Gastroesophageal sphincter (tissue), 4 donors: ENCODE measurements at regions not wholly inside any gene's neighbourhood (a gene's known extent, or its start where the extent isn't known, plus 50 kb on each side); places are given as distances from the start of the nearest gene placed in this dataset.

Experiments used
- ATAC-seq: fragments of 150-250 bp; one replicate; pipeline ENCODE4 v1.9.1; 2016; ENCODE audit warnings: mild to moderate bottlenecking, moderate library complexity
- H3K27ac ChIP-seq, 4 donors: fragments of 200-600 bp; sonication (generic) in 3 of 4; 1 replicate in 3 of 4; 2 replicates in 1 of 4; pipeline ENCODE4 v1.5.1; 2016 to 2019
- H3K27me3 ChIP-seq: fragments of 200-600 bp; sonication (generic); one replicate; pipeline ENCODE4 v1.5.1; 2019
- H3K36me3 ChIP-seq, 2 donors: fragments of 200-600 bp; sonication (generic); one replicate each; pipeline ENCODE4 v1.5.1; 2019; ENCODE audit warnings: control low read depth in 1 of 2
- H3K4me1 ChIP-seq, 3 donors: fragments of 200-600 bp; sonication (generic); 1 replicate in 2 of 3; 2 replicates in 1 of 3; pipeline ENCODE4 v1.5.1; 2016 to 2019; ENCODE audit warnings: control low read depth in 2 of 3
- H3K4me3 ChIP-seq, 2 donors: fragments of 200-600 bp; sonication (generic); one replicate each; pipeline ENCODE4 v1.5.1; 2019; ENCODE audit warnings: mild to moderate bottlenecking in 1 of 2, moderate library complexity in 1 of 2
- H3K9me3 ChIP-seq, 3 donors: fragments of 200-600 bp; sonication (generic); one replicate each; pipeline ENCODE4 v1.5.1; 2017 to 2019; ENCODE audit warnings: control low read depth in 2 of 3
- CTCF ChIP-seq, 4 experiments: fragments of 200-600 bp in 2 of 4; fragments of 450-650 bp in 2 of 4; sonication (generic) in 1 of 4; IDR thresholded peaks; one replicate each; pipeline ENCODE4 v1.5.1; 2017 to 2019; ENCODE audit warnings: antibody characterized with exemption in 4 of 4, mild to moderate bottlenecking in 2 of 4, moderate library complexity in 2 of 4
- EP300 ChIP-seq: sonication (generic); formaldehyde crosslinking; IDR thresholded peaks from one replicate; pipeline ENCODE4 v1.6.1; 2017; ENCODE audit warnings: antibody characterized with exemption, mild to moderate bottlenecking
- POLR2A ChIP-seq, 2 donors: fragments of 450-650 bp; IDR thresholded peaks; one replicate each; pipeline ENCODE4 v1.6.1; 2017; ENCODE audit warnings: antibody characterized with exemption in 2 of 2, mild to moderate bottlenecking in 2 of 2, moderate library complexity in 1 of 2
- POLR2AphosphoS5 ChIP-seq: sonication (generic); formaldehyde crosslinking; IDR thresholded peaks from one replicate; pipeline ENCODE4 v1.6.1; 2017; ENCODE audit warnings: antibody characterized with exemption
- WGBS, 2 donors: methylation state at CpG; one replicate each; pipeline ENCODE4 v1.1.5; 2018; ENCODE audit warnings: low coverage in 1 of 2; 5-methylcytosine and 5-hydroxymethylcytosine counted together

DNA sequence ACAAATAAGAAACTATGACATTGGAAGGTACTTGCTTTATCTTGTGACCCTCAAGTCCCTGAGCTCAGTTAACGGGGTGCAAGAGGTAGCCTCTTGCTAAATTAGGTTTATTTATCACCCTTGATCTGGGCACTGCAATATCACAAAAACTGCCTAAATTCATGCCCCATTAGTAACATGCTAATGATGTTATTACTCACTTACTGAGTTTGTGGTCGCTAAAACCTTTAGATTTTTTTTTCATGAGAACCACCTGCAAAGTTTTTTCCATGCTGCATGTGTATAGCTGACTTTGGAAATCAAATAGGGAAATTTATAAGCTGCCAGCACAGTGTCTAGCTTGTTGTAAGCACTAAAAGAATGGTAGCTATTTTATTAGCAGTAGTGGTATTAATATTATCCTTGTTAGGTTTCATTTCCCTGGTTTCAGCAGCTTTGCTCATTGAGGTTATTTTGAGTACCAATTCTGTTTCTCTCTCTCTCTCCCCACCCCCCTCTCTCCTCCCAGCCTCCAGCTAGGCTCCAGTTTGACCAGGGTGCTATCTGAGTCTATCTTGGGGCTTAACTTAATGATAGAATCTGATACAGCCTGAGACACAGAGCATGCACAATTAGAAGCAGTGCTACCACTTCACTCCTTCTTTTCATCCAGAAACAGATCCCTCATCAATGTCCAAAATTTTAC is 88.7 kb upstream of the ATP8B1 start:
- Histone ChIP-seq H3K27me3 (no peaks in the 10 kb centered on the region), H3K36me3 (no peaks in the 10 kb centered on the region), H3K9me3 (peaks cover 0 to 9% (median 0%) of the 10 kb centered on the region in 3 donors), H3K27ac (no peak overlapping the region), H3K4me3 (no peak overlapping the region), H3K4me1 (peaks cover 0 to 8% (median 0%) of the 10 kb centered on the region in 3 donors)
- WGBS, 2 donors = 77 to 83% methylated on average over 2 of the region's 2 CpGs
- no peak for ATAC-seq
- TF ChIP-seq POLR2A (IDR thresholded peaks at IDR 0.05) = no peak

GRCh38 chr18:57890266-57890665 is 87.2 kb upstream of the ATP8B1 start:
- 59 to 84% methylated on average over 3 of the region's 3 CpGs for WGBS, 2 donors
- H3K27me3 ChIP-seq = no peaks in the 10 kb centered on the region
- TF ChIP-seq CTCF (IDR thresholded peaks at IDR 0.05) (no peak), POLR2A (IDR thresholded peaks at IDR 0.05) (no peak), EP300 (no peak), POLR2AphosphoS5 (no peak)
- peaks cover 0 to 9% (median 0%) of the 10 kb centered on the region in 3 donors for H3K9me3 ChIP-seq
- no peak for ATAC-seq
- H3K27ac ChIP-seq = no peak overlapping the region
- H3K36me3 ChIP-seq = no peaks in the 10 kb centered on the region
- H3K4me1 ChIP-seq = peaks cover 0 to 8% (median 0%) of the 10 kb centered on the region in 3 donors
- no peak overlapping the region for H3K4me3 ChIP-seq

GRCh38 chr18:57889841-57890240 is 86.7 kb upstream of the ATP8B1 start:
- peaks cover 0 to 9% (median 0%) of the 10 kb centered on the region in 3 donors for H3K9me3 ChIP-seq
- H3K27ac ChIP-seq = no peak overlapping the region
- ATAC-seq = no peak
- H3K36me3 ChIP-seq = no peaks in the 10 kb centered on the region
- H3K4me3 ChIP-seq = no peak overlapping the region
- WGBS, 2 donors = 14 to 42% methylated on average over 1 of the region's 1 CpG
- H3K27me3 ChIP-seq = no peaks in the 10 kb centered on the region
- TF ChIP-seq POLR2AphosphoS5 = no peak
- peaks cover 0 to 8% (median 0%) of the 10 kb centered on the region in 3 donors for H3K4me1 ChIP-seq

DNA sequence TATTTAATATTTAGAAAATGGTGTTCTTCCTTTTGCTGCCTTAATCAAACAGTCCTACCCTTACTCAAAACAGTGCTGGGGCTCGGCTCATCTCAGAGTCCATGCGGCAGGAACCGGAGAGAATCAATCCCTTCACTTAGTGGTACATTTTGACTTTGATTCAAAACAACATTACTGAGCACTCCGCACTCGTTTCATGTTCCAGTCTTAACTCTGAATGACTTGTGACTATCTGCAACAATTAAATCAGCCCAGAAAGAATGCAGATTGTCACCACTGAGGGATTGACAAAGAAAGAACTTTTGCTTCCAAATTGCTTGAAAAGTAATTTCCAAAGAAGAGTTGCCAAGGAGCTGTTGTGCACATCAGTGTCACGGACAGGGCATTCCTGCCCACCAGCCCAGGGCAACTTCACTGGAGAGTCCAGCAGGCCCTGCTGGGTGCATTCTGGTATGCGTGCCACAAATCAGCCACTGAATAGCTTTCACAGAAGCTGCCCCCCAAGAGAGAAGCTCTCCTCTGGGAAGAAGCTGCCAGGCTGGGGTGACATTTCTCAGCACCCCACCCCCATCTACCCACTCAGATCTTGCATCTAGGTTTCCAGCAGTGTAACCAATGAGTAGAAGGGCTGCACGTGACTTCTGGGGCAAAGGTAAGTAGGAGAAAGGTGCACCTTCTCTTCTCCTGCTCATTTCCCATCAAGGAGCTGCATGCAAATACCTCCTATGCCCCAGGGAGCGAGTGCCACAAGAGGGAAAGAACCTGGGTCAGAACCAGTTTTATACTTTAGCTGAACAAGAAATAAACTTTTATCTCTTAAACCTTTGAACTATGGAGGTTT is 84.6 kb upstream of the ATP8B1 start:
- H3K27ac ChIP-seq = no peak overlapping the region
- H3K4me1 ChIP-seq = peaks cover 0 to 8% (median 0%) of the 10 kb centered on the region in 3 donors
- no peak overlapping the region for H3K4me3 ChIP-seq
- TF ChIP-seq POLR2AphosphoS5 (no peak), POLR2A (IDR thresholded peaks at IDR 0.05) (no peak), CTCF (IDR thresholded peaks at IDR 0.05) (no peak)
- H3K36me3 ChIP-seq = no peaks in the 10 kb centered on the region
- H3K9me3 ChIP-seq = peaks cover 0 to 9% (median 0%) of the 10 kb centered on the region in 3 donors
- H3K27me3 ChIP-seq = no peaks in the 10 kb centered on the region
- 68 to 88% methylated on average over 6 to 9 of the region's 9 CpGs for WGBS, 2 donors
- ATAC-seq = no peak

GRCh38 chr18:57885931-57886330 is 82.8 kb upstream of the ATP8B1 start:
- Histone ChIP-seq H3K4me1 (peaks cover 0 to 5% (median 0%) of the 10 kb centered on the region in 3 donors), H3K27me3 (no peaks in the 10 kb centered on the region), H3K9me3 (peaks cover 0 to 9% (median 0%) of the 10 kb centered on the region in 3 donors), H3K36me3 (no peaks in the 10 kb centered on the region), H3K4me3 (no peak overlapping the region), H3K27ac (no peak overlapping the region)
- TF ChIP-seq POLR2AphosphoS5 (no peak), CTCF (IDR thresholded peaks at IDR 0.05) (no peak), EP300 (no peak), POLR2A (IDR thresholded peaks at IDR 0.05) (no peak)
- 60% methylated on average over 1 of the region's 1 CpG; no CpG with 5 or more reads in 1 of the 2 donors for WGBS, 2 donors
- ATAC-seq = no peak
